ENCODE measurements at regions not wholly inside any gene's neighbourhood (a gene's known extent, or its start where the extent isn't known, plus 50 kb on each side); places are given as distances from the start of the nearest gene placed in this dataset.

- H3K9me3 ChIP-seq, result no peaks in the 10 kb centered on the region
- DNase-seq, result no peak
- no peaks in the 10 kb centered on the region for H3K36me3 ChIP-seq
- no peak overlapping the region for H3K4me3 ChIP-seq
- TF ChIP-seq POLR2A (IDR thresholded peaks at IDR 0.05), result no peak
- no peak for TF ChIP-seq CTCF (IDR thresholded peaks at IDR 0.05)
- intact Hi-C loops (cut with DNase I), result no loop called here
- 21% methylated on average over 2 of the region's 2 CpGs for WGBS (ENCODE audit: insufficient coverage, low coverage, low lambda C conversion rate, missing lambda C conversion rate)
- no peak for ATAC-seq
- H3K4me1 ChIP-seq, result no peaks in the 10 kb centered on the region
- no peaks in the 10 kb centered on the region for H3K27me3 ChIP-seq
- no peak overlapping the region for H3K27ac ChIP-seq
Observed at GRCh38 chr4:147370473-147370872, 110.4 kb upstream of the EDNRA start.

- TF ChIP-seq POLR2A (IDR thresholded peaks at IDR 0.05), result no peak
- no peak for TF ChIP-seq CTCF (IDR thresholded peaks at IDR 0.05)
- Histone ChIP-seq H3K36me3 (no peaks in the 10 kb centered on the region), H3K4me1 (no peaks in the 10 kb centered on the region), H3K4me3 (no peak overlapping the region), H3K27ac (no peak overlapping the region), H3K27me3 (no peaks in the 10 kb centered on the region), H3K9me3 (no peaks in the 10 kb centered on the region)
- intact Hi-C loops (cut with DNase I), result no loop called here
- WGBS (ENCODE audit: insufficient coverage, low coverage, low lambda C conversion rate, missing lambda C conversion rate), result 33% methylated on average over 2 of the region's 2 CpGs
- ATAC-seq (no peak), DNase-seq (no peak)
Observed at GRCh38 chr4:147370881-147371280, 110.0 kb upstream of the EDNRA start.

- H3K27me3 ChIP-seq, result no peaks in the 10 kb centered on the region
- no peak overlapping the region for H3K27ac ChIP-seq
- no peaks in the 10 kb centered on the region for H3K4me1 ChIP-seq
- intact Hi-C loops (cut with DNase I), result no loop called here
- DNase-seq, result no peak
- no peak for ATAC-seq
- TF ChIP-seq CTCF (IDR thresholded peaks at IDR 0.05), result no peak
- no peak for TF ChIP-seq POLR2A (IDR thresholded peaks at IDR 0.05)
- no peaks in the 10 kb centered on the region for H3K9me3 ChIP-seq
- H3K4me3 ChIP-seq, result no peak overlapping the region
- H3K36me3 ChIP-seq, result no peaks in the 10 kb centered on the region
Observed at GRCh38 chr4:147371661-147372060, 109.2 kb upstream of the EDNRA start.

DNA sequence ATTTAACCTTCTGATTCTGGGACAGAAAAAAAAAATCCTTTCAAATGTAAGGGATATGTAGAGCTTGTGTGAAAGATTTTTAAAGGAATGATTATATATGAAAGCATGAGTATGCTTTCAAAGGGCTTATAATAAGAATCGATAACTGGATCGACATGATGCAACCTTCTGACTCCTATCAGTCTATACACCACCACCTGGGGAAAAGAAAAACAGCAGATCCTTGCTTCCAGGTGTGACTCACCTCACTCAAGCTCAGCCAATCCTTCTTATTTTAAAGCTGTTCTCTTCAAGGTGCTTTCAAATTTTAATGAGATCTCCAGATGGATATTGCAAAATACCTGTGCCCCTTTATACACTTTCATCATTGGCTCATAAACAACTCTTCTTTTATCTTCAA is 102.1 kb upstream of the EDNRA start:
- Histone ChIP-seq H3K27ac (no peak overlapping the region), H3K27me3 (no peaks in the 10 kb centered on the region), H3K36me3 (no peaks in the 10 kb centered on the region), H3K4me1 (no peaks in the 10 kb centered on the region), H3K9me3 (no peaks in the 10 kb centered on the region), H3K4me3 (no peak overlapping the region)
- intact Hi-C loops (cut with DNase I), result no loop called here
- WGBS (ENCODE audit: insufficient coverage, low coverage, low lambda C conversion rate, missing lambda C conversion rate), result 51% methylated on average over 2 of the region's 2 CpGs
- DNase-seq (no peak), ATAC-seq (peak in 1 of 4 donors; percentile 30)
- TF ChIP-seq POLR2A (IDR thresholded peaks at IDR 0.05) (no peak), CTCF (IDR thresholded peaks at IDR 0.05) (peak in 1 of 4 donors; percentile 4)

DNA sequence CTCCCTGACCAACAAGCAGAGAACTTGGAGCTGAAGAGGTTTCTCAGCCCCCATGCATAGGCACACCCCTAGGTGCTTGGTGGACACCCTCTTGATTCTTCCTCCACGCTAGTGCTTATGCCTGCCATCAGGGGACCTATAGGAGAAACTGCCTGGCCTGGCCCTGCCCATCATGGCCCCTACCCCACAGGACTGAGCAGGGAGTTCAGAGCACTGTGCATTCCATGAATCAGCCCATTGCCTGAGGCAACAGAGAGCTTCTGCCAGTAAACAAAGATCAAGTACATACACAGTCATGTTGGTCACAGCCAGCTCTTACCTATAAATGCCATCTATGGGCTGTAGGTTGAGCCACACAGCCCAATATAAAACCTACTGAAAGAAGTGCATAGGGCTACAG is 99.1 kb upstream of the EDNRA start:
- Histone ChIP-seq H3K36me3 (no peaks in the 10 kb centered on the region), H3K9me3 (no peaks in the 10 kb centered on the region), H3K4me1 (no peaks in the 10 kb centered on the region), H3K27ac (no peak overlapping the region), H3K27me3 (no peaks in the 10 kb centered on the region), H3K4me3 (no peak overlapping the region)
- no peak for DNase-seq
- no peak for TF ChIP-seq POLR2A (IDR thresholded peaks at IDR 0.05)
- no peak for TF ChIP-seq CTCF (IDR thresholded peaks at IDR 0.05)
- WGBS (ENCODE audit: insufficient coverage, low coverage, low lambda C conversion rate, missing lambda C conversion rate), result 20% methylated on average over 1 of the region's 1 CpG
- ATAC-seq, result no peak
- intact Hi-C loops (cut with DNase I), result no loop called here
